HEK293T (cell line): ENCODE measurements at regions not wholly inside any gene's neighbourhood (a gene's known extent, or its start where the extent isn't known, plus 50 kb on each side); places are given as distances from the start of the nearest gene placed in this dataset.

Source experiments
- ARNT ChIP-seq: fragments of 450-650 bp; IDR thresholded peaks from 2 replicates; pipeline ENCODE4 v1.6.1; 2017; ENCODE audit warnings: mild to moderate bottlenecking
- BHLHE40 ChIP-seq: fragments of 450-650 bp; IDR thresholded peaks from 2 replicates; pipeline ENCODE4 v1.6.1; 2016; ENCODE audit warnings: mild to moderate bottlenecking, moderate library complexity, borderline replicate concordance
- CTBP1 ChIP-seq: fragments of 450-650 bp; IDR thresholded peaks from 2 replicates; pipeline ENCODE4 v1.6.1; 2016; ENCODE audit warnings: borderline replicate concordance
- ELF4 ChIP-seq: fragments of 450-650 bp; IDR thresholded peaks from 2 replicates; pipeline ENCODE4 v1.6.1; 2017; ENCODE audit warnings: antibody characterized with exemption
- FOXA1 ChIP-seq: fragments of 450-650 bp; IDR thresholded peaks from 2 replicates; pipeline ENCODE4 v1.6.1; 2016; ENCODE audit warnings: mild to moderate bottlenecking
- FOXK2 ChIP-seq: fragments of 450-650 bp; IDR thresholded peaks from 2 replicates; pipeline ENCODE4 v1.6.1; 2016; ENCODE audit warnings: mild to moderate bottlenecking
- FOXM1 ChIP-seq: fragments of 450-650 bp; IDR thresholded peaks from 2 replicates; pipeline ENCODE4 v1.6.1; 2017; ENCODE audit warnings: mild to moderate bottlenecking, borderline replicate concordance
- HDGF ChIP-seq: fragments of 450-650 bp; IDR thresholded peaks from 2 replicates; pipeline ENCODE4 v1.6.1; 2017; ENCODE audit warnings: antibody characterized with exemption, borderline replicate concordance
- LEF1 ChIP-seq: fragments of 450-650 bp; IDR thresholded peaks from 2 replicates; pipeline ENCODE4 v1.6.1; 2017; ENCODE audit warnings: mild to moderate bottlenecking, borderline replicate concordance
- NFRKB ChIP-seq: fragments of 450-650 bp; IDR thresholded peaks from 2 replicates; pipeline ENCODE4 v1.6.1; 2016; ENCODE audit warnings: mild to moderate bottlenecking, moderate library complexity
- SP1 ChIP-seq: fragments of 450-650 bp; IDR thresholded peaks from 2 replicates; pipeline ENCODE4 v1.6.1; 2017
- SUZ12 ChIP-seq: fragments of 450-650 bp; IDR thresholded peaks from 2 replicates; pipeline ENCODE4 v1.6.1; 2016; ENCODE audit warnings: mild to moderate bottlenecking
- TARDBP ChIP-seq: fragments of 450-650 bp; IDR thresholded peaks from 2 replicates; pipeline ENCODE4 v1.6.1; 2016
- TF ChIP-seq, protein P1 (sequence below): fragments of 450-650 bp; IDR thresholded peaks from 2 replicates; pipeline ENCODE4 v1.6.1; 2016

- TF ChIP-seq FOXK2 = no peak
- TF ChIP-seq FOXM1 = no peak
- no peak for TF ChIP-seq TARDBP
- no peak for TF ChIP-seq CTBP1
- no peak for TF ChIP-seq SUZ12
- no peak for TF ChIP-seq BHLHE40
- TF ChIP-seq SP1 = no peak
- TF ChIP-seq ARNT = no peak
- TF ChIP-seq HDGF = no peak
- TF ChIP-seq FOXA1 = no peak
- TF ChIP-seq, protein P1, sequence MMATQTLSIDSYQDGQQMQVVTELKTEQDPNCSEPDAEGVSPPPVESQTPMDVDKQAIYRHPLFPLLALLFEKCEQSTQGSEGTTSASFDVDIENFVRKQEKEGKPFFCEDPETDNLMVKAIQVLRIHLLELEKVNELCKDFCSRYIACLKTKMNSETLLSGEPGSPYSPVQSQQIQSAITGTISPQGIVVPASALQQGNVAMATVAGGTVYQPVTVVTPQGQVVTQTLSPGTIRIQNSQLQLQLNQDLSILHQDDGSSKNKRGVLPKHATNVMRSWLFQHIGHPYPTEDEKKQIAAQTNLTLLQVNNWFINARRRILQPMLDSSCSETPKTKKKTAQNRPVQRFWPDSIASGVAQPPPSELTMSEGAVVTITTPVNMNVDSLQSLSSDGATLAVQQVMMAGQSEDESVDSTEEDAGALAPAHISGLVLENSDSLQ = no peak
- no peak for TF ChIP-seq LEF1
- TF ChIP-seq ELF4 = no peak
- no peak for TF ChIP-seq NFRKB
Measured at GRCh38 chr3:27046351-27046750, 322.8 kb downstream of the NEK10 start.
